ENCODE measurements at regions not wholly inside any gene's neighbourhood (a gene's known extent, or its start where the extent isn't known, plus 50 kb on each side); places are given as distances from the start of the nearest gene placed in this dataset.
"Not testable (repeated sequence)": the region's sequence is repeated elsewhere in the genome, so short reads cannot be mapped to it uniquely, and the experiment has no call there.

DNA sequence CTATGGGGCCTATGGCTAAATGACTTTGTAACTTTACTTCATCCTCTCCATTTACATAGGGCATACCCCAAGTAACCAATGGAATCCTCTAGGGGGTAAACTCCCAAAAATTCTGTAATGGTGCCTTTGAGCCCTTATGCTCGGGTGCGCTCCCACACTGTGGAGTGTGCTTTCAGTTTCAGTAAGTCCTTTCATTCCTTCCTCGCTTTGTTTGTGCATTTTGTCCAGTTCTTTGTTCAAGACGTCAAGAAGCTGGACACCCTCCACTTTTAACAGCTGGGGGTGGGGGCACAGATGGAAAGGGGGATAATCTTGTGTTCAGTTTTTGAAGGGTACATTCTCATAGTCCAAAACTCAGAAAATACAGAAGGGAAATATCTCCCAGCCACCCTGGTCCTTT lies 84.4 kb upstream of the C2CD4B start:
- Histone ChIP-seq H3K4me2 (no peak overlapping the region), H3K4me1 (no peaks in the 10 kb centered on the region), H3K27ac (no peak overlapping the region), H3K9me3 (no peaks in the 10 kb centered on the region), H3K36me3 (no peaks in the 10 kb centered on the region; the same call in 1 of the 2 replicates), H3K9ac (no peak overlapping the region), H4K20me1 (no peaks in the 10 kb centered on the region), H3K4me3 (no peak overlapping the region), H3K27me3 (no peaks in the 10 kb centered on the region)
- TF ChIP-seq Cebpa-rat (IDR thresholded peaks at IDR 0.05): no peak

DNA sequence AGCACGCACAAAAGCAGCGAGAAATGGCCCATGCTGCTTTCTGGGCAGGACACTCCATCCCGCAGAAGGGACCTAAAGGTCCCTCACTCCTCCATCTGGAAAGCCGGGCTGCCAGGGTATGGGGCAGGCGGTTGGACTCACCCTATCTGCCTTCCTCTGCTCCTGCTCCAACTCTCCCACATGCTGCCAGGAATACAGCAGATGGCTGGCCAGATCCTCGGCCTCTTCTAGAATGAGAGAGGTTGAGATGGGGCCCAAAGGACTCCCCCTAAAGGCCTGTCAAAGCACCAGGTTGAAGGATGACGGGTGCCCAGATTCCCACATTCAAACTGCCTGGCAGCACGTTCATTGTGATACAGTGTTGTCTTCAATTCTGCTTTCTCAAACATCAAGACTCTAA lies 85.1 kb upstream of the C2CD4B start:
- no peak overlapping the region for H3K4me3 ChIP-seq
- no peak for TF ChIP-seq Cebpa-rat (IDR thresholded peaks at IDR 0.05)
- no peak overlapping the region for H3K27ac ChIP-seq
- H3K36me3 ChIP-seq: no peaks in the 10 kb centered on the region; the same call in 1 of the 2 replicates
- no peak overlapping the region for H3K9ac ChIP-seq
- H3K4me2 ChIP-seq: no peak overlapping the region
- H4K20me1 ChIP-seq: no peaks in the 10 kb centered on the region
- H3K9me3 ChIP-seq: no peaks in the 10 kb centered on the region
- H3K27me3 ChIP-seq: no peaks in the 10 kb centered on the region
- H3K4me1 ChIP-seq: no peaks in the 10 kb centered on the region

DNA sequence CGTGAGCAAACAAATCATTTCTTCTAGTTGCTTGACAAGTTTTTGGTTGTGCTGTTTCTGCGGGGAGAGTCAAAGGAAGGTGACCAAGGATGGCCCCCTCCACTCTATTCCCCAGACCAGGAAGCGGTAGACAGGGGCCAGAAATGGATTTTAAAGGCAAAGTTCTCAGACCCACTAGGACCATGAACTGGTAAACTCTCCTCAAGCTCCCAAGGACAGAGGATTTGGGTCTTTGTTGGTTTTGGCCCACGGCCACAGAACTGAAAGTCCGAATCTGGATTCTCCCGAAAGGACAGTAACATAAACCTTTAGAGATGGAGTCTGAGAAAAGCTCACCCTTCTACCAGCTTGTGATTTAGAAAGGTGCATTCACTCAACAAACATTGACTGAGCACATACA lies 85.9 kb upstream of the C2CD4B start:
- H3K4me1 ChIP-seq: no peaks in the 10 kb centered on the region
- H3K27ac ChIP-seq: no peak overlapping the region
- no peak overlapping the region for H3K4me2 ChIP-seq
- H3K9ac ChIP-seq: no peak overlapping the region
- H3K9me3 ChIP-seq: no peaks in the 10 kb centered on the region
- H3K36me3 ChIP-seq: no peaks in the 10 kb centered on the region; the same call in 1 of the 2 replicates
- H4K20me1 ChIP-seq: no peaks in the 10 kb centered on the region
- TF ChIP-seq Cebpa-rat (IDR thresholded peaks at IDR 0.05): no peak
- no peaks in the 10 kb centered on the region for H3K27me3 ChIP-seq
- no peak overlapping the region for H3K4me3 ChIP-seq

DNA sequence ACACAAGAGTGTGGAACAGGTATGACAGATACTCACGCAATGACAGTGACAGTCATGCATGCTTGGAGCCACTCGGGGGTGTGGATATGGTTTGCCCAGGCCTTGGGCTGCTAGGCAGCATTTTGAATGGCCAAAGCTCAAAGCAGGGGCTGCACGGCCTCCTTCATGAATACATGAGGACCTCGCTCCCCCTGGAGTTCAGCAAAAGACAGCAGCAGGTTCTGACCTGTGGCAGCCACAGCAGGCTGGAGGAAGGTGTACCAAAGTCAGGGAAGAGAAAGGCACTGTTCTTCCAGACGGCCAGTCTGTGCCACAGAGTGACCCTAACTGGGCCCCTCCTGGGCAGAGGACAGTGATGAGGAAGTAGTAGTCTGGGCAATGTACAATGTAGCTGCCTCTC lies 88.2 kb upstream of the C2CD4B start:
- H3K9me3 ChIP-seq: 0 out of 2 replicates have a peak, but pooled peaks cover 7% of the 10 kb centered on the region
- no peaks in the 10 kb centered on the region for H4K20me1 ChIP-seq
- no peak overlapping the region for H3K4me3 ChIP-seq
- no peak overlapping the region for H3K27ac ChIP-seq
- no peaks in the 10 kb centered on the region; the same call in 1 of the 2 replicates for H3K36me3 ChIP-seq
- no peak overlapping the region for H3K4me2 ChIP-seq
- TF ChIP-seq Cebpa-rat (IDR thresholded peaks at IDR 0.05): no peak
- no peak overlapping the region for H3K9ac ChIP-seq
- H3K4me1 ChIP-seq: no peaks in the 10 kb centered on the region
- H3K27me3 ChIP-seq: no peaks in the 10 kb centered on the region

DNA sequence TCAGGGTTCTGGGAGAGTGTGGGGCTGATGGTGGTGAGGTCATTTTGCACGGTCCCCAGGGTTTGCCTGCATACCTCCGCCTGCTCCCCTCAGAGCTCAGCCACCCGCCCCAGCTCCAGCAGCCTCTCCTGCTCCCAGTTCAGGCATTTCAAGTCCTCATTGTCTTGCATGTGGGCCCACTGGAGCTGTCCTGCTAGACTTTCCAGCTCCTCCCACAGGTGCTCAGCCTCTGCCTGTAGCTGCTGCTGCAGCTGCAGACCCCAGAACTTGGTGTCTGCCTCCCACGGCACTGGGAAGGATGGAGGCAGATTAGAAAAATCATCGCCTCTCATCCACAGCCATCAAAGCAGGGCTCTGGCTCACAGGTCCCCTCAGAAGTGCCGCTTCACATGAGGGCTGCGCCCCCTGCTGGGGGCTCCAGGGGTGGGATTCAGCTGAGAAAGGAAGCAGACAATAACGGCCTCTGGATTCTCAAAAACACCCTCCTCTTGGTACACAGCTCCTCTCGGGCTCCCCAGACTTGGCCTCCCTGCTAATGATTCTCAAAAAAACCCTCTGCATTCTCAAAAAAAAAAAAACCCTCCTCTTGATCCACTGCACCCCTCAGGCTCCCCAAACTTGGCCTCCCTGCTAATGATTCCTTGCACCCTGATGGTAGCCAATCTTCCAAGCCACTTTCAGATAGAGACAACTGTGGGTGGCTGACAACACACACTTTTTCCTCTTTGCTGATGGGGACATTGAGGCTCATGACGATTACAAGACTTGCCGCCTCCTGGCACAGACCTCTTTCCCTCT lies 89.3 kb upstream of the C2CD4B start:
- no peak overlapping the region for H3K4me2 ChIP-seq
- TF ChIP-seq Cebpa-rat (IDR thresholded peaks at IDR 0.05): no peak
- no peaks in the 10 kb centered on the region for H3K27me3 ChIP-seq
- no peaks in the 10 kb centered on the region for H4K20me1 ChIP-seq
- no peak overlapping the region for H3K9ac ChIP-seq
- H3K4me1 ChIP-seq: no peaks in the 10 kb centered on the region
- 0 out of 2 replicates have a peak, but pooled peaks cover 7% of the 10 kb centered on the region for H3K9me3 ChIP-seq
- H3K27ac ChIP-seq: no peak overlapping the region
- H3K36me3 ChIP-seq: no peaks in the 10 kb centered on the region; the same call in 1 of the 2 replicates
- no peak overlapping the region for H3K4me3 ChIP-seq

DNA sequence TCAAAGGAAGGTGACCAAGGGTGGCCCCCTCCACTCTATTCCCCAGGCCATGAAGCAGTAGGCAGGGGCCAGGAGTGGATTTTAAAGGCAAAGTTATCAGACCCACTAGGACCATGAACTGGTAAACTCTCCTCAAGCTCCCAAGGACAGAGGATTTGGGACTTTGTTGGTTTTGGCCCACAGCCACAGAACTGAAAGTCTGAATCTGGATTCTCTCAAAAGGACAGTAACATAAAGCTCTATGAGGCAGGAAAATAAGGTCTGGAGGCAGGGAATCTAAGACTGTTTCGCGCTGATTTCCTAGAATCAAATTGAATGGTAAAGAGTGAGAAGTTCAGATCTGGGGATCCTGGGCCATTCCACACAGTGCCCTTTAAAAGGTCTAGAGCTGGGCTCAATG lies 91.3 kb upstream of the C2CD4B start:
- not testable (repeated sequence) for H3K4me3 ChIP-seq, H3K36me3 ChIP-seq, H4K20me1 ChIP-seq, H3K9ac ChIP-seq, H3K4me2 ChIP-seq, H3K27ac ChIP-seq, H3K4me1 ChIP-seq, H3K27me3 ChIP-seq
- H3K9me3 ChIP-seq: peaks cover 25% of the 10 kb centered on the region

DNA sequence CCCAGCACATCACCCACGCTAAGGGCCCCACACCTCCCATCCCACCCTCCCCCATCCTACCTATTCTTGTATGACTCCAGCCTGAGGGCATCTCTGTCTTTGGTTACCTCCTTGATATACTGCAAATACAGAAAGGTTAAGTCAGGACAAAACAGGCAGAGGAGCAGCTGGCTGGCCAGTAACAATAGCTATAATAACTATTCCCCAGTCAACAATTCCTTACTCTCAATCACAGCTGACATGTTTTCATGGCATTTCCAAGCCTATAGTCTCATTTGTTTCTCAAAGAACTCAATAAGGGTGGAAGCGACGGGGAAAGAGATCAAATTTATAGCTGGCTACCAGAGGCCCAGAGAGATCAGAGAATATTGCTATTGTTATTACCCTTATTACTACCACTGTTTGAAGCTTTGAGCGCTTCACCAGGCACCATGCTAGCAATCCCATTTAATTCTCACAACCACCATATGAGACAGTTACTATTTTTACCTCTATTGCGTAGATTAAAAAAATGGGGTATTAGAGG lies 93.0 kb upstream of the C2CD4B start:
- H3K4me3 ChIP-seq: no peak overlapping the region
- no peak overlapping the region for H3K9ac ChIP-seq
- no peaks in the 10 kb centered on the region for H3K27me3 ChIP-seq
- no peak overlapping the region for H3K4me2 ChIP-seq
- H3K9me3 ChIP-seq: peaks cover 41% of the 10 kb centered on the region
- TF ChIP-seq Cebpa-rat (IDR thresholded peaks at IDR 0.05): no peak
- H4K20me1 ChIP-seq: no peaks in the 10 kb centered on the region
- H3K4me1 ChIP-seq: no peaks in the 10 kb centered on the region
- H3K36me3 ChIP-seq: peaks cover 6% of the 10 kb centered on the region
- no peak overlapping the region for H3K27ac ChIP-seq

DNA sequence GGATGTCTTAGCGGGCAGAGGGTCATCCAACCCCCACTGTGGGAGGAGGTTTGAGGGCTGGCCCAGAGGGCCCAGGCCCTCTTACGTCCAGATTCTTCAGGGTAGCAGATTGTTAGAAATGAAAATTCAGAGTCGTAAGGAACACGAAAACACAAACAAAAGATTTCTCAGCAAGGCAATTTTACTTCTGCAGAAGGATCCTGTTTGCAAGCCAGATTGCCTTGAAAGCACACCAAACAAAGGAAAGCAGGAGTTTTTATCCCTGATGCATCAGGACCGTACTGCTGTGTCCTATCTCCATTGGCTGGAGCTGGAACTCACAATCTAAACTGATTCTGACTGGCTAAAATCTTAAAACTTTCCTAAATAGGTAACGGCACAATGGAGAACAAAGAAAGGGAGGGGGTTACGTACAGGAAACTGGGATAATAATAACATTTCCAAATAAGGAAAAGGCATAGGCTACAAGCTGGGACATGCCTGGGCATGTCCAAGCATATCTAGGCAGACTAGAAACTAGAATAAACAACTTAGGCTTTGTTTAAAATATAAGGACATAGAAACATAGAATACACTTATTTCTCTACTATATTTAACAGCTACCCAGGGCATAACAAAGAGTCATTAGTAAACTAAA lies 97.3 kb upstream of the C2CD4B start:
- Histone ChIP-seq H3K4me3 (no peak overlapping the region), H3K4me2 (no peak overlapping the region), H3K9me3 (peaks cover 75% of the 10 kb centered on the region), H3K4me1 (no peaks in the 10 kb centered on the region), H3K27me3 (no peaks in the 10 kb centered on the region), H4K20me1 (no peaks in the 10 kb centered on the region), H3K9ac (no peak overlapping the region), H3K36me3 (peaks cover 6% of the 10 kb centered on the region; the same call in 1 of the 2 replicates), H3K27ac (no peak overlapping the region)
- no peak for TF ChIP-seq Cebpa-rat (IDR thresholded peaks at IDR 0.05)

DNA sequence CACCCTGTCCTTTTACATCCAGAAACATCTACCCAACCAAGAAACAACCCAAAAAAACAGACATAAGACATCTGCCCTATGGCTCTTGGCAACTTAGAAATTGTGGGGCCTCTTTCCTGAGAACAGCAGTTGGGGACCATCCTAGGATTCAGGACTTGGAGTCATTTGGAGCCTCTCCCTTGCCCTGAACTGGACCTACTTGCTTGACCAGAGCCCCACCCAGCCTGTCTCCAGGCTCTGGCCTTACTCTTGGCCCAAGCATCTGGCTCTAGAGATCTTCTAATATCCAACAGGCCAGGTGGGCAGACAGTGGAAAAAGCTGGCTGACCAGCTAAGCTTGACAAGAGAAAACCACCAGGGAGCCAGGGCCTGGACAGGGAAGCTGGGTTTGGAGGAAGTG lies 99.1 kb upstream of the C2CD4B start:
- Histone ChIP-seq H3K9me3 (peaks cover 92% of the 10 kb centered on the region), H3K4me3 (no peak overlapping the region), H3K9ac (no peak overlapping the region), H4K20me1 (no peaks in the 10 kb centered on the region), H3K4me1 (no peaks in the 10 kb centered on the region), H3K36me3 (peaks cover 6% of the 10 kb centered on the region; the same call in 1 of the 2 replicates), H3K27ac (no peak overlapping the region), H3K4me2 (no peak overlapping the region), H3K27me3 (no peaks in the 10 kb centered on the region)
- no peak for TF ChIP-seq Cebpa-rat (IDR thresholded peaks at IDR 0.05)

DNA sequence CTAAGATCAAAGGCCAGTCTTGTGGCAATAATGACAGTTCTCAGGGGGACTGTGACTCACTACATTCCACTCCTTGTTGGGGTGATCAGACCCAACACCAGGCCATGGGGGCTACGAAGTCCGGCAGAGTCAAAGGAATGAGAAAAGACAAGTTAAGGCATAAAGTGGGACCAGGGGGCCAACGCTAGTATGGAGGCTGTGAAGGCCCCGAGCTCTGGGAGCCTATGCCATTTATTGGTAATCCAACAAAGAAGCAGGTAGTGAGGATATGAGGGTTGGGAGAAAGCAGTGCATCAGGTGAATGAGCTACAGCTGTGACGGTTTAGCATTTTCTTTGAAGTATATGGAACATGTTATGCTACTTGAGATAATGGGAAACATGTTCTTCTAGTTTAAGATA lies 104.4 kb upstream of the C2CD4B start:
- Histone ChIP-seq H3K4me3 (peak overlapping the region; percentile 22; the same call in 1 of the 2 replicates), H3K27me3 (no peaks in the 10 kb centered on the region), H3K36me3 (0 out of 2 replicates have a peak, but pooled peaks cover 4% of the 10 kb centered on the region), H3K9ac (no peak overlapping the region), H3K9me3 (peaks cover 79% of the 10 kb centered on the region), H4K20me1 (no peaks in the 10 kb centered on the region), H3K4me2 (no peak overlapping the region), H3K4me1 (no peaks in the 10 kb centered on the region), H3K27ac (no peak overlapping the region)
- TF ChIP-seq Cebpa-rat (IDR thresholded peaks at IDR 0.05): no peak

Measured in BLaER1 (cell line).